GM23248 (cell line): ENCODE measurements at regions not wholly inside any gene's neighbourhood (a gene's known extent, or its start where the extent isn't known, plus 50 kb on each side); places are given as distances from the start of the nearest gene placed in this dataset.

ENCODE experiments used
- EZH2 ChIP-seq: fragments of 200-600 bp; sonication (generic); IDR thresholded peaks from 2 replicates; pipeline ENCODE4 v1.6.1; 2018; ENCODE audit warnings: antibody characterized with exemption, mild to moderate bottlenecking; ENCODE audit not compliant: insufficient read depth, poor library complexity, severe bottlenecking
- EZH2phosphoT487 ChIP-seq: fragments of 200-600 bp; sonication (generic); IDR thresholded peaks from 2 replicates; pipeline ENCODE4 v1.6.1; 2018; ENCODE audit warnings: antibody characterized with exemption, moderate library complexity, mild to moderate bottlenecking, low read depth; ENCODE audit not compliant: insufficient read depth

DNA sequence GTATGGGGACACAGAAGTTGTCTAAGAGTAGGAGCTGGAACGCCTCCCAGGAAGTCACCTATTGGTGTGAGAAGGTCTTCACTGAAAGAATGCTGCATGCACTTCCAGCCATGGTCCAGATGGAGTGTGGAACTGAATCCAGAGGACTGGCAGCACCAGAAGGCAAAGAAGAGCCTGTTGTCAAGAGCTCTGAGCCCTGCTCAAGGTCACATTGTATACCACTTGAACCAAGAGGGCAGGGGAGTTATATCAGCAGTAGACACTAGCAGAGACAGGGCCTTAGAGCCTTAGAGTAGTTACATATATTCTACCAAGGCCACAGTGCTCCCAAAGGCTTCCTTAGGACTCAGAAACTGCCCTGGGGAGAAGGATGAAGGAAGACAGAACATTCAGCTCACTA is 130.8 kb upstream of the POC5 start:
- TF ChIP-seq EZH2phosphoT487 = no peak
- no peak for TF ChIP-seq EZH2
